ENCODE measurements at regions not wholly inside any gene's neighbourhood (a gene's known extent, or its start where the extent isn't known, plus 50 kb on each side); places are given as distances from the start of the nearest gene placed in this dataset.

DNA sequence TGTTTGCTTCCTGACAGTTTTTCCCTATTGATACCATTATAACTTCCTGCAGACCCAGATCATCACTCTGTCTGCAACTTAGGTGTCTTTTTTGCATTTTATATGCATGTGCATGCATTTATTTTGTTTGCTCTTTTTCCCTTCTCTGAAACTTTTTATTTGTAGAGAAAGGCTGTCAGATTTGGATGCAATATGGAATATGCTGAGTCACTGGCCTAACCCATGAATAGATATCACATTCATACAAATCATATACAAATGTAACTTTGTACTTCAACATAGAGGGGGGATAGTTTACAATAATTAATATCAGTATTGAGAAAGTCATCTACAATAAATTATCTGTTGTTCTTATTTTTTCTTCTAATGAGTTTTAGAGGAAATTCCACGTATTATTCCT, 1465.0 kb downstream of the EFNB2 start:
- Histone ChIP-seq H3K9me3 (ENCODE audit: control insufficient read depth, insufficient read depth, low read length) (no peaks in the 10 kb centered on the region), H3K36me3 (ENCODE audit: control insufficient read depth, low read length) (no peaks in the 10 kb centered on the region), H3K27me3 (ENCODE audit: control insufficient read depth, low read length) (no peaks in the 10 kb centered on the region), H3K4me3 (ENCODE audit: low read length) (no peak overlapping the region), H3K9me2 (replicated peaks; ENCODE audit: control insufficient read depth, low read length) (no peaks in the 10 kb centered on the region), H3K4me2 (ENCODE audit: low read length) (no peak overlapping the region), H3K4me1 (ENCODE audit: control insufficient read depth, low read length) (no peaks in the 10 kb centered on the region), H3K79me2 (ENCODE audit: control insufficient read depth, low read length) (no peaks in the 10 kb centered on the region), H4K20me1 (ENCODE audit: control insufficient read depth, insufficient read depth, low read depth, low read length) (no peaks in the 10 kb centered on the region), H3K27ac (ENCODE audit: low read depth, low read length) (no peak overlapping the region), H3F3A (ENCODE audit: control insufficient read depth, insufficient read depth) (no peaks in the 10 kb centered on the region)
- TF ChIP-seq, protein P1, sequence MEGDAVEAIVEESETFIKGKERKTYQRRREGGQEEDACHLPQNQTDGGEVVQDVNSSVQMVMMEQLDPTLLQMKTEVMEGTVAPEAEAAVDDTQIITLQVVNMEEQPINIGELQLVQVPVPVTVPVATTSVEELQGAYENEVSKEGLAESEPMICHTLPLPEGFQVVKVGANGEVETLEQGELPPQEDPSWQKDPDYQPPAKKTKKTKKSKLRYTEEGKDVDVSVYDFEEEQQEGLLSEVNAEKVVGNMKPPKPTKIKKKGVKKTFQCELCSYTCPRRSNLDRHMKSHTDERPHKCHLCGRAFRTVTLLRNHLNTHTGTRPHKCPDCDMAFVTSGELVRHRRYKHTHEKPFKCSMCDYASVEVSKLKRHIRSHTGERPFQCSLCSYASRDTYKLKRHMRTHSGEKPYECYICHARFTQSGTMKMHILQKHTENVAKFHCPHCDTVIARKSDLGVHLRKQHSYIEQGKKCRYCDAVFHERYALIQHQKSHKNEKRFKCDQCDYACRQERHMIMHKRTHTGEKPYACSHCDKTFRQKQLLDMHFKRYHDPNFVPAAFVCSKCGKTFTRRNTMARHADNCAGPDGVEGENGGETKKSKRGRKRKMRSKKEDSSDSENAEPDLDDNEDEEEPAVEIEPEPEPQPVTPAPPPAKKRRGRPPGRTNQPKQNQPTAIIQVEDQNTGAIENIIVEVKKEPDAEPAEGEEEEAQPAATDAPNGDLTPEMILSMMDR (IDR thresholded peaks at IDR 0.05; ENCODE audit: low read depth, low read length, poor library complexity, severe bottlenecking), result no peak
- no peak for TF ChIP-seq EZH2phosphoT487 (IDR thresholded peaks at IDR 0.05; ENCODE audit: borderline replicate concordance, low read length)

DNA sequence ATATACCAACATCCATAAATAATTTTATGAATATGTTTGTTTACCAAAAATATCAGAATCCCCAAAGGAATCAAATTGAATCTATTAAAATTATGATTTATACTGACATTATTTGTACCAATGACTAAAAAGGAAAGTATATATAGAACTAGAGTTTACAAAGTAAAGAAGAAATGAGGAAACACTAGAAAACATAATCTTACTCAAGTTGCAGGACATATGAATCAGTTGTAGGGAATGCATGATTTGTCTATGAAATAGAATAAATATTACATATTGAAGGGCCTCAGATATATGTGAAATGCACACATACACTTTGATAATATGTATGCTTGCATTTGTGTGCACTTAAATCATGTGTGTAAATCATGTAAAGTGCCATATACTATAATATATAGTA, 1466.4 kb downstream of the EFNB2 start:
- Histone ChIP-seq H3K79me2 (ENCODE audit: control insufficient read depth, low read length) (no peaks in the 10 kb centered on the region), H3K36me3 (ENCODE audit: control insufficient read depth, low read length) (no peaks in the 10 kb centered on the region), H3K4me2 (ENCODE audit: low read length) (no peak overlapping the region), H4K20me1 (ENCODE audit: control insufficient read depth, insufficient read depth, low read depth, low read length) (no peaks in the 10 kb centered on the region), H3K27ac (ENCODE audit: low read depth, low read length) (no peak overlapping the region), H3K9me3 (ENCODE audit: control insufficient read depth, insufficient read depth, low read length) (no peaks in the 10 kb centered on the region), H3K9me2 (replicated peaks; ENCODE audit: control insufficient read depth, low read length) (no peaks in the 10 kb centered on the region), H3F3A (ENCODE audit: control insufficient read depth, insufficient read depth) (no peaks in the 10 kb centered on the region), H3K4me1 (ENCODE audit: control insufficient read depth, low read length) (no peaks in the 10 kb centered on the region), H3K27me3 (ENCODE audit: control insufficient read depth, low read length) (no peaks in the 10 kb centered on the region), H3K4me3 (ENCODE audit: low read length) (no peak overlapping the region)
- TF ChIP-seq, protein P1 (IDR thresholded peaks at IDR 0.05; ENCODE audit: low read depth, low read length, poor library complexity, severe bottlenecking), result no peak
- no peak for TF ChIP-seq EZH2phosphoT487 (IDR thresholded peaks at IDR 0.05; ENCODE audit: borderline replicate concordance, low read length)

DNA sequence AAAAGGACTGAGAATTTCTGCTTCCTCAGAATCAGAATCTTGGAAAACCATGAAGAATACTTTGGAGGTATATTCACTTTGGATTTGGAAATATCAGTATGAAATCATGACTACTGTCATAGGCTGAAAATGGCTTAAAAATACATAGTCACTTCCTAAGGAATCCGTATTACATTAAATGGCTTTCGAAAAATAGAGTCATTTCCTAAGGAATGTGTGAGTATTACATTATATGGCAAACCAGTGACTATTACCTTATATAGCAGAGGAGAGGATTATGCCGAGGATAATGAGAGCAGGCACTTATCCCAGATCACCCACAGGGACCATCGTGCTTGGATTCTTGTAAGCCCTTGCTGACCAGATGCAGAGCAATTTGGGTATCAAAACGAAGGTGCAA, 1471.8 kb downstream of the EFNB2 start:
- H3K9me2 ChIP-seq (replicated peaks; ENCODE audit: control insufficient read depth, low read length), result no peaks in the 10 kb centered on the region
- H3F3A ChIP-seq (ENCODE audit: control insufficient read depth, insufficient read depth), result no peaks in the 10 kb centered on the region
- no peaks in the 10 kb centered on the region for H3K9me3 ChIP-seq (ENCODE audit: control insufficient read depth, insufficient read depth, low read length)
- H3K36me3 ChIP-seq (ENCODE audit: control insufficient read depth, low read length), result no peaks in the 10 kb centered on the region
- H4K20me1 ChIP-seq (ENCODE audit: control insufficient read depth, insufficient read depth, low read depth, low read length), result no peaks in the 10 kb centered on the region
- no peaks in the 10 kb centered on the region for H3K79me2 ChIP-seq (ENCODE audit: control insufficient read depth, low read length)
- H3K27ac ChIP-seq (ENCODE audit: low read depth, low read length), result no peak overlapping the region
- no peaks in the 10 kb centered on the region for H3K27me3 ChIP-seq (ENCODE audit: control insufficient read depth, low read length)
- no peaks in the 10 kb centered on the region for H3K4me1 ChIP-seq (ENCODE audit: control insufficient read depth, low read length)
- TF ChIP-seq, protein P1 (IDR thresholded peaks at IDR 0.05; ENCODE audit: low read depth, low read length, poor library complexity, severe bottlenecking), result no peak
- TF ChIP-seq EZH2phosphoT487 (IDR thresholded peaks at IDR 0.05; ENCODE audit: borderline replicate concordance, low read length), result no peak
- H3K4me3 ChIP-seq (ENCODE audit: low read length), result no peak overlapping the region
- no peak overlapping the region for H3K4me2 ChIP-seq (ENCODE audit: low read length)

DNA sequence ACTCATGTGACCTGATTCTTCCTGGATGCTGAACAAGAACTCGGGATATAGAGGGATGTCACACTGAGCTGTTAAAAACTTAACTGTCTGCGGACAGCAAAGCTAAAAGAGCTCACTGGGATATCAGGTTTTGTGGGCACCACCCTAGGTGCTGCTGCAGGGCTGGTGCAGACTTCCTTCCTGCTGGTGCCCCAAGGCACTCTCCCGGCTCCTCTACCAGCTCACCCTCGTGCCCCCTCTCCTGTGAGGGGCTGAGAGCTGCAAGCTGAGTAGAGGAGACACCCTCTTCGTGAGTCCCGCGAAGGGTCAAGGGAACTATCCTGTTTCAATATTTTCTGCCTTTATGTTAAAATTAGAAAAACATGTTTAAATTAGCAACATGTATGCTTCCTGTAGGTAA, 1475.7 kb downstream of the EFNB2 start:
- TF ChIP-seq, protein P1 (IDR thresholded peaks at IDR 0.05; ENCODE audit: low read depth, low read length, poor library complexity, severe bottlenecking), result no peak
- no peak for TF ChIP-seq EZH2phosphoT487 (IDR thresholded peaks at IDR 0.05; ENCODE audit: borderline replicate concordance, low read length)
- Histone ChIP-seq H3F3A (ENCODE audit: control insufficient read depth, insufficient read depth) (no peaks in the 10 kb centered on the region), H3K79me2 (ENCODE audit: control insufficient read depth, low read length) (no peaks in the 10 kb centered on the region), H3K9me2 (replicated peaks; ENCODE audit: control insufficient read depth, low read length) (no peaks in the 10 kb centered on the region), H4K20me1 (ENCODE audit: control insufficient read depth, insufficient read depth, low read depth, low read length) (no peaks in the 10 kb centered on the region), H3K27me3 (ENCODE audit: control insufficient read depth, low read length) (no peaks in the 10 kb centered on the region), H3K4me2 (ENCODE audit: low read length) (no peak overlapping the region), H3K9me3 (ENCODE audit: control insufficient read depth, insufficient read depth, low read length) (no peaks in the 10 kb centered on the region), H3K27ac (ENCODE audit: low read depth, low read length) (no peak overlapping the region), H3K4me3 (ENCODE audit: low read length) (no peak overlapping the region), H3K4me1 (ENCODE audit: control insufficient read depth, low read length) (no peaks in the 10 kb centered on the region), H3K36me3 (ENCODE audit: control insufficient read depth, low read length) (no peaks in the 10 kb centered on the region)
